ENCODE measurements at regions not wholly inside any gene's neighbourhood (a gene's known extent, or its start where the extent isn't known, plus 50 kb on each side); places are given as distances from the start of the nearest gene placed in this dataset.
"Not testable (repeated sequence)": the region's sequence is repeated elsewhere in the genome, so short reads cannot be mapped to it uniquely, and the experiment has no call there.

- no peak for DNase-seq
Observed at GRCh38 chr10:6739530-6740174, 159.6 kb upstream of the PRKCQ start.

- peak in 2 of 56 donors; percentile 13 to 19 for DNase-seq
Observed at GRCh38 chr10:6738112-6738768, 158.2 kb upstream of the PRKCQ start.

- DNase-seq = peak in 3 of 56 donors; percentile 2 to 21 (median 10)
Observed at GRCh38 chr10:6737758-6738111, 157.7 kb upstream of the PRKCQ start.

- no peak for DNase-seq
Observed at GRCh38 chr10:6737080-6737641, 157.1 kb upstream of the PRKCQ start.

GRCh38 chr10:6734286-6734685 is 154.2 kb upstream of the PRKCQ start:
- no peak for DNase-seq

- no peak for DNase-seq
Observed at GRCh38 chr10:6729861-6730344, 149.8 kb upstream of the PRKCQ start.

GRCh38 chr10:6729071-6729774 is 149.1 kb upstream of the PRKCQ start:
- DNase-seq = no peak

GRCh38 chr10:6726924-6727323 is 146.8 kb upstream of the PRKCQ start:
- no peak for DNase-seq

GRCh38 chr10:6722616-6723004 is 142.5 kb upstream of the PRKCQ start:
- DNase-seq = no peak

GRCh38 chr10:6721964-6722615 is 142.0 kb upstream of the PRKCQ start:
- no peak for DNase-seq

- peak in 12 of 56 donors; percentile 6 to 52 (median 19) for DNase-seq
Observed at GRCh38 chr10:6721480-6721879, 141.4 kb upstream of the PRKCQ start.

- DNase-seq = no peak
Observed at GRCh38 chr10:6719561-6719960, 139.5 kb upstream of the PRKCQ start.

GRCh38 chr10:6718550-6718949 is 138.5 kb upstream of the PRKCQ start:
- DNase-seq = no peak

- DNase-seq = no peak
Observed at GRCh38 chr10:6716516-6716915, 136.4 kb upstream of the PRKCQ start.

- DNase-seq = no peak
Observed at GRCh38 chr10:6713716-6714115, 133.6 kb upstream of the PRKCQ start.

GRCh38 chr10:6713120-6713519 is 133.0 kb upstream of the PRKCQ start:
- no peak for DNase-seq

GRCh38 chr10:6711881-6712280 is 131.8 kb upstream of the PRKCQ start:
- no peak for DNase-seq

- DNase-seq = no peak
Observed at GRCh38 chr10:6711408-6711841, 131.3 kb upstream of the PRKCQ start.

- no peak for DNase-seq
Observed at GRCh38 chr10:6707352-6707751, 127.3 kb upstream of the PRKCQ start.

GRCh38 chr10:6706725-6707124 is 126.6 kb upstream of the PRKCQ start:
- DNase-seq = no peak

- no peak for DNase-seq
Observed at GRCh38 chr10:6704896-6705295, 124.8 kb upstream of the PRKCQ start.

GRCh38 chr10:6702833-6703232 is 122.8 kb upstream of the PRKCQ start:
- not testable (repeated sequence) for DNase-seq

Data from nucleus accumbens (tissue), 56 donors.